CD8-positive, alpha-beta memory T cell (primary cell): ENCODE measurements at regions not wholly inside any gene's neighbourhood (a gene's known extent, or its start where the extent isn't known, plus 50 kb on each side); places are given as distances from the start of the nearest gene placed in this dataset.

Source experiments
- CTCF ChIA-PET: fragments of 350-600 bp; sonication (Branson Sonifier 250); formaldehyde crosslinking; loops from one replicate; lab custom pipeline; 2021; ENCODE audit warnings: antibody characterized with exemption; lab: Charles Lee
- POLR2A ChIA-PET: fragments of 350-600 bp; sonication (Branson Sonifier 250); formaldehyde crosslinking; loops from one replicate; lab custom pipeline; 2021; ENCODE audit warnings: antibody characterized with exemption; lab: Charles Lee
- DNase-seq, 5 donors: peaks; one replicate each; pipeline versions ENCODE4 v3.0.0 to v3.0.0-alpha.2; 2020 to 2022; ENCODE audit warnings: mixed read lengths in 1 of 5
- H3K27ac ChIP-seq: one replicate; pipeline ENCODE4 v1.7.0; 2013; ENCODE audit warnings: low read depth, mild to moderate bottlenecking, low read length, moderate library complexity
- H3K27me3 ChIP-seq: 2 replicates; pipeline ENCODE4 v1.7.0; 2013; ENCODE audit warnings: low read length, mild to moderate bottlenecking; ENCODE audit not compliant: insufficient read depth, poor library complexity, severe bottlenecking
- H3K36me3 ChIP-seq: 2 replicates; pipeline ENCODE4 v1.7.0; 2013; ENCODE audit warnings: mild to moderate bottlenecking, low read length, moderate library complexity; ENCODE audit not compliant: insufficient read depth
- H3K4me1 ChIP-seq: 2 replicates; pipeline ENCODE4 v1.7.0; 2013; ENCODE audit warnings: mild to moderate bottlenecking, low read length, moderate library complexity; ENCODE audit not compliant: insufficient read depth
- H3K4me3 ChIP-seq: 2 replicates; pipeline ENCODE4 v1.7.0; 2013; ENCODE audit warnings: mild to moderate bottlenecking, low read length
- H3K9me3 ChIP-seq: 2 replicates; pipeline ENCODE4 v1.7.0; 2013; ENCODE audit warnings: mild to moderate bottlenecking, low read length
- H3K27ac Mint-ChIP-seq, 8 donors: one replicate each; pipeline ENCODE4 v1.8.0; 2020 to 2021; ENCODE audit warnings: mixed read lengths in 8 of 8, mild to moderate bottlenecking in 6 of 8, inconsistent platforms in 3 of 8, moderate library complexity in 3 of 8
- H3K27me3 Mint-ChIP-seq, 2 donors: one replicate each; pipeline ENCODE4 v1.8.0; 2020 to 2021; ENCODE audit warnings: mixed read lengths in 2 of 2, mild to moderate bottlenecking in 1 of 2, moderate library complexity in 1 of 2
- H3K36me3 Mint-ChIP-seq, 3 donors: one replicate each; pipeline ENCODE4 v1.8.0; 2020 to 2021; ENCODE audit warnings: mixed read lengths in 3 of 3, inconsistent platforms in 1 of 3, mild to moderate bottlenecking in 1 of 3
- H3K4me1 Mint-ChIP-seq, 3 donors: one replicate each; pipeline ENCODE4 v1.8.0; 2020 to 2021; ENCODE audit warnings: mixed read lengths in 3 of 3, inconsistent platforms in 1 of 3, mild to moderate bottlenecking in 1 of 3
- H3K4me3 Mint-ChIP-seq, 7 donors: one replicate each; pipeline ENCODE4 v1.8.0; 2020 to 2021; ENCODE audit warnings: mixed read lengths in 7 of 7, mild to moderate bottlenecking in 6 of 7, moderate library complexity in 4 of 7, inconsistent platforms in 2 of 7
- H3K9me3 Mint-ChIP-seq, 5 donors: one replicate each; pipeline ENCODE4 v1.8.0; 2020 to 2022; ENCODE audit warnings: mixed read lengths in 5 of 5, mild to moderate bottlenecking in 3 of 5, moderate library complexity in 2 of 5, inconsistent platforms in 1 of 5

- no peak overlapping the region for H3K4me3 Mint-ChIP-seq
- Histone ChIP-seq H3K27ac (no peak overlapping the region), H3K27me3 (no peaks in the 10 kb centered on the region), H3K36me3 (no peaks in the 10 kb centered on the region), H3K9me3 (no peaks in the 10 kb centered on the region), H3K4me3 (no peak overlapping the region), H3K4me1 (no peaks in the 10 kb centered on the region)
- no peaks in the 10 kb centered on the region for H3K27me3 Mint-ChIP-seq
- H3K36me3 Mint-ChIP-seq: no peaks in the 10 kb centered on the region
- H3K9me3 Mint-ChIP-seq: peaks cover 0 to 26% (median 5%) of the 10 kb centered on the region in 5 donors
- CTCF ChIA-PET: no interaction called here
- H3K4me1 Mint-ChIP-seq: no peaks in the 10 kb centered on the region
- DNase-seq: no peak
- no peak overlapping the region for H3K27ac Mint-ChIP-seq
- POLR2A ChIA-PET: no interaction called here
Measured at GRCh38 chr13:68048802-68049359, 818.7 kb upstream of the PCDH9 start.

- Mint-ChIP-seq H3K36me3 (no peaks in the 10 kb centered on the region), H3K27me3 (no peaks in the 10 kb centered on the region), H3K9me3 (peaks cover 0 to 33% (median 5%) of the 10 kb centered on the region in 5 donors), H3K4me3 (no peak overlapping the region), H3K4me1 (no peaks in the 10 kb centered on the region), H3K27ac (no peak overlapping the region)
- H3K27me3 ChIP-seq: no peaks in the 10 kb centered on the region
- DNase-seq: no peak
- H3K9me3 ChIP-seq: no peaks in the 10 kb centered on the region
- H3K4me3 ChIP-seq: no peak overlapping the region
- no peak overlapping the region for H3K27ac ChIP-seq
- ChIA-PET CTCF (no interaction called here), POLR2A (no interaction called here)
- H3K4me1 ChIP-seq: no peaks in the 10 kb centered on the region
- H3K36me3 ChIP-seq: no peaks in the 10 kb centered on the region
Measured at GRCh38 chr13:68047889-68048288, 817.8 kb upstream of the PCDH9 start.

- Histone ChIP-seq H3K27ac (no peak overlapping the region), H3K9me3 (no peaks in the 10 kb centered on the region), H3K36me3 (no peaks in the 10 kb centered on the region), H3K4me1 (no peaks in the 10 kb centered on the region), H3K4me3 (no peak overlapping the region), H3K27me3 (no peaks in the 10 kb centered on the region)
- H3K27ac Mint-ChIP-seq: no peak overlapping the region
- CTCF ChIA-PET: no interaction called here
- no peaks in the 10 kb centered on the region for H3K27me3 Mint-ChIP-seq
- no peak for DNase-seq
- POLR2A ChIA-PET: no interaction called here
- no peaks in the 10 kb centered on the region for H3K4me1 Mint-ChIP-seq
- H3K4me3 Mint-ChIP-seq: no peak overlapping the region
- H3K36me3 Mint-ChIP-seq: no peaks in the 10 kb centered on the region
- H3K9me3 Mint-ChIP-seq: peaks cover 0 to 36% (median 8%) of the 10 kb centered on the region in 5 donors
Measured at GRCh38 chr13:68046903-68047302, 816.8 kb upstream of the PCDH9 start.

- H3K4me1 Mint-ChIP-seq: no peaks in the 10 kb centered on the region
- Histone ChIP-seq H3K9me3 (no peaks in the 10 kb centered on the region), H3K4me1 (no peaks in the 10 kb centered on the region), H3K4me3 (no peak overlapping the region), H3K27ac (no peak overlapping the region), H3K27me3 (no peaks in the 10 kb centered on the region), H3K36me3 (no peaks in the 10 kb centered on the region)
- ChIA-PET CTCF (no interaction called here), POLR2A (no interaction called here)
- no peak overlapping the region for H3K27ac Mint-ChIP-seq
- peaks cover 0 to 13% (median 9%) of the 10 kb centered on the region in 5 donors for H3K9me3 Mint-ChIP-seq
- H3K27me3 Mint-ChIP-seq: no peaks in the 10 kb centered on the region
- no peak for DNase-seq
- peaks cover 0 to 1% (median 0%) of the 10 kb centered on the region in 3 donors for H3K36me3 Mint-ChIP-seq
- H3K4me3 Mint-ChIP-seq: no peak overlapping the region
Measured at GRCh38 chr13:68030152-68030809, 800.1 kb upstream of the PCDH9 start.

- DNase-seq: no peak
- H3K27me3 ChIP-seq: no peaks in the 10 kb centered on the region
- H3K27ac ChIP-seq: no peak overlapping the region
- no peaks in the 10 kb centered on the region for H3K4me1 ChIP-seq
- no peak overlapping the region for H3K4me3 Mint-ChIP-seq
- POLR2A ChIA-PET: no interaction called here
- H3K27ac Mint-ChIP-seq: no peak overlapping the region
- H3K27me3 Mint-ChIP-seq: no peaks in the 10 kb centered on the region
- H3K9me3 Mint-ChIP-seq: peaks cover 2 to 16% (median 11%) of the 10 kb centered on the region in 5 donors
- no peaks in the 10 kb centered on the region for H3K4me1 Mint-ChIP-seq
- H3K36me3 Mint-ChIP-seq: no peaks in the 10 kb centered on the region
- no peaks in the 10 kb centered on the region for H3K36me3 ChIP-seq
- no peaks in the 10 kb centered on the region for H3K9me3 ChIP-seq
- CTCF ChIA-PET: no interaction called here
- H3K4me3 ChIP-seq: no peak overlapping the region
Measured at GRCh38 chr13:68028701-68029100, 798.6 kb upstream of the PCDH9 start.

GRCh38 chr13:68027306-68027705, 797.2 kb upstream of the PCDH9 start:
- ChIA-PET CTCF (no interaction called here), POLR2A (no interaction called here)
- Histone ChIP-seq H3K36me3 (no peaks in the 10 kb centered on the region), H3K9me3 (no peaks in the 10 kb centered on the region), H3K4me3 (no peak overlapping the region), H3K4me1 (no peaks in the 10 kb centered on the region), H3K27me3 (no peaks in the 10 kb centered on the region), H3K27ac (no peak overlapping the region)
- Mint-ChIP-seq H3K27me3 (no peaks in the 10 kb centered on the region), H3K27ac (no peak overlapping the region), H3K9me3 (peaks cover 2 to 14% (median 11%) of the 10 kb centered on the region in 5 donors), H3K4me3 (no peak overlapping the region), H3K36me3 (no peaks in the 10 kb centered on the region), H3K4me1 (no peaks in the 10 kb centered on the region)
- DNase-seq: no peak

- ChIA-PET POLR2A (no interaction called here), CTCF (no interaction called here)
- Mint-ChIP-seq H3K27ac (no peak overlapping the region), H3K4me3 (no peak overlapping the region), H3K36me3 (no peaks in the 10 kb centered on the region), H3K4me1 (no peaks in the 10 kb centered on the region), H3K9me3 (peaks cover 2 to 14% (median 13%) of the 10 kb centered on the region in 5 donors), H3K27me3 (no peaks in the 10 kb centered on the region)
- DNase-seq: no peak
- Histone ChIP-seq H3K4me1 (no peaks in the 10 kb centered on the region), H3K27ac (no peak overlapping the region), H3K36me3 (no peaks in the 10 kb centered on the region), H3K4me3 (no peak overlapping the region), H3K27me3 (no peaks in the 10 kb centered on the region), H3K9me3 (no peaks in the 10 kb centered on the region)
Measured at GRCh38 chr13:68026077-68026476, 795.9 kb upstream of the PCDH9 start.

GRCh38 chr13:68025604-68026003, 795.5 kb upstream of the PCDH9 start:
- H3K36me3 Mint-ChIP-seq: no peaks in the 10 kb centered on the region
- Histone ChIP-seq H3K4me1 (no peaks in the 10 kb centered on the region), H3K27ac (no peak overlapping the region), H3K9me3 (no peaks in the 10 kb centered on the region), H3K4me3 (no peak overlapping the region), H3K27me3 (no peaks in the 10 kb centered on the region), H3K36me3 (no peaks in the 10 kb centered on the region)
- H3K27me3 Mint-ChIP-seq: no peaks in the 10 kb centered on the region
- H3K4me3 Mint-ChIP-seq: no peak overlapping the region
- no peak for DNase-seq
- ChIA-PET POLR2A (no interaction called here), CTCF (no interaction called here)
- H3K27ac Mint-ChIP-seq: no peak overlapping the region
- H3K9me3 Mint-ChIP-seq: peaks cover 2 to 14% (median 13%) of the 10 kb centered on the region in 5 donors
- H3K4me1 Mint-ChIP-seq: no peaks in the 10 kb centered on the region
